Skin epidermis (tissue), 12 donors: ENCODE measurements at regions not wholly inside any gene's neighbourhood (a gene's known extent, or its start where the extent isn't known, plus 50 kb on each side); places are given as distances from the start of the nearest gene placed in this dataset.

ENCODE experiments used
- H3K27ac ChIP-seq, 21 experiments: fragments of 200-600 bp; sonication (generic) in 11 of 21; one replicate each; pipeline ENCODE4 v1.5.0; 2020; ENCODE audit warnings: mild to moderate bottlenecking in 3 of 21, inconsistent platforms in 2 of 21, moderate library complexity in 2 of 21
- H3K4me3 ChIP-seq, 7 experiments: fragments of 200-600 bp; sonication (generic) in 2 of 7; one replicate each; pipeline ENCODE4 v1.5.0; 2020; ENCODE audit warnings: inconsistent platforms in 2 of 7, mild to moderate bottlenecking in 2 of 7, moderate library complexity in 1 of 7

DNA sequence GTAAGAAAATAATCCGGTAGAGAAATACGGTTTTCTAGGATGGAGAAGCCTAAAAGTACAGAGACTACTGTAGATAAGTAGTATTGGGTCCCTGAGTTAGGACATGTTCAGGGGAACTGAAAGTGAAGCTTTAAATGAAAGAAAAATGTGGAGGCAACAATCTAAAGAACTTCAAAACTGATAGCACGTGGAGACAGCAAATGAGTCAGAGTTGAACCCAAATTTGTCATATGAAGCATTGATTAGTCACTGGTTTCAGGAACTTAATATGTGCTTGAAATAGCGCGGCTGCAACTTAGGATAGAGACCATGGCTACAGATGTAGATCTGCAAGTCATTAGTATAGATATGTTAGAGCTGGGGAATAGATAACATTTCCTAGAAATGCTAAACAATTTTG is 1138.6 kb upstream of the SORCS1 start:
- H3K27ac ChIP-seq, result no peak overlapping the region

DNA sequence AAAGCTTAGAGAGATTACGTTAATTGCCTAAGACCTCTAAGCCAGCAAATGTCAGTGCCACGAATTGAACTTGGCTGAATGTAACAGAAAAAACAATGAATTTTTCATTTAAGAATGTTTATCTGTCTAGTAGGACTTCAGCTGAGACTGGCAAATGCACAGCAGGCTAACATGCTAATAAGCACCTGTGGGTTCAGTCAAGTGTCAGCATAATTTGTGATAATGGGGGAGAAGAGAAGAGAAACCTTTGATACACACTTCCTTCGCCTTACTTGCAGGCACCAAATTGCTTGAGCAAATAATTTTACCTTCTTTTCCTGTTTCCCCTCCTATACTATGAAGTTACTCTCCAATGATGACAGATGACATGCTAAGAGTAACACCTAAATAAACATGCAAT is 1136.5 kb upstream of the SORCS1 start:
- Histone ChIP-seq H3K27ac (no peak overlapping the region), H3K4me3 (no peak overlapping the region)

More for the DNA sequence above, 1138.6 kb upstream of the SORCS1 start:
- H3K4me3 ChIP-seq, result no peak overlapping the region

DNA sequence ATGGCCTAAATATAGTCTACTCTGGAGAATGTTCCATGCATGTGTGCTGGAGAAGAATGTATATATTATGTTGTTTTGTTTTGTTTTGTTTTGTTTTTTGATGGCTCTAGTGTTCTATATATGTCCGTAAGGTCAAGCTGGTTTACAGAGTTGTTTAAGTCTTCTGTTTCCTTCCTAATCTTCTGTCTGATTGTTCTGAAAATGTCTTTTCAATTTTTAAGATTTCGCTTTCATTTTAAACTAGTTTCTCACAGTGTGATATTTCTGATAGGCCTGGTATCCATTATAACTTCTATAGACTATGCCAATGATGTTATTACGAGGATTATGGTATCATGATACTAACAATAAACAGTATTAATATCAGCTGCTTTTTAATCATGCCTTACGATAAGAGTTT is 1126.3 kb upstream of the SORCS1 start:
- H3K27ac ChIP-seq, result no peak overlapping the region
- no peak overlapping the region for H3K4me3 ChIP-seq

DNA sequence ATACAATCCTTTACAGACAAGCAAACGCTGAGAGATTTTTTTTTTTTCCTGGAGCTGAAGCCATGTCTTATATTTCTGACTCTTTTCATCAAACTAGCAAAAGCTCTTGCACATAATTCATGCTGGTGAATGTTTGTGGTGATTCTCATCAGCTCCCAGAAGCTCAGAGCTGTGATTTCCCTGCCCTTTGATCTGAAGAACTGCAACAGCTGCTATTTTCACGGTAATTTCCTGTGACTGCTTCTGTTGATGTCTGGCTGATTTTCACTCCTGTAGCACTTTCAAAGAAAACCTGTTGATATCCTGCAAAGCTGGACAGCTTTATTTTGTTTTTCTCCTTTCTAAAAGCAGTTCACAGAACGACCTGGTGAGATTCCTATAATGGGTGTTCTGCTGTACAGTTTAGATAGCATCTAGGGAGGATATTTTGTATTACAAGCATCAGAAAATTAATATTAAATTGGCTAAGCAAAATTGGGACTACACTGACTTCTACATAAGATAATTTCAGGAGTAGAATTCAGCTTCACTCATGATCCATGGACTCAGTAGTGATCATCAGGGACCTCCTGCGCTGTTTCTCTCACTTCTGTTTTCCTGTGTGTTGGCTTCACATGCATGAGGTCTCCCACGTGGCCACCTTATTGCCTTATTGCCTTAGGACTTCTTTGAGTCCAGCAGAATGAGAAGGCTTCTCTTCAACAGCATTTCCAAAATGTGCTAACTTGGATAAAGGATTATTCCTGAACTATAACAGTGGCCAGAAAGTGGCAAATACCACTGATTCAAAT is 1111.6 kb upstream of the SORCS1 start:
- H3K4me3 ChIP-seq, result no peak overlapping the region

DNA sequence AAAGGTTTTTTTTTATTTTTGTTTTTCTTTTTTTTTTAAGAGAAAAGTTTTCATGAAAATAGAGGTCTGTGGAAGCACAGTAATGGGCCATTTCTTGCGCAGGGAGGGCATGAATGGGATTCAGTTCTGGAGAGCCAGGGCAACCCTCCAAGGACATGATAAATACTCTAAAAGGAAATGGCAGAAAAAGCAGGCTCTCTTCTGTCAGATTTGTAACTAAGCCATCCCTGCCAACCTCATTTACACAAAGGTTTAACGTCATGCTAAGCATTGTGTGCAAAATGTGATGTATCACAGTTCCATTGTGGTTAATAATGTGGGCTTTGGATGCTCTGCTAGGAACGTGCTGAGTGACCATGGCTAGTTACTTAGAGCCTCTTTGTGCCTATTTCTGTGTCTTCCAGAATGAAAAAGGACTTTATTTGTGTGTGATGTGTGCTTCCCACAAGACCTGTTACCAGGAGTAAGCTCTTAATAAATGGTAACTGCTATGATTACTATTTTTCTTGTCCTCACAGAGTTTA is 1095.9 kb upstream of the SORCS1 start:
- H3K4me3 ChIP-seq, result no peak overlapping the region

More for the DNA sequence above, 1111.6 kb upstream of the SORCS1 start:
- H3K27ac ChIP-seq, result no peak overlapping the region

DNA sequence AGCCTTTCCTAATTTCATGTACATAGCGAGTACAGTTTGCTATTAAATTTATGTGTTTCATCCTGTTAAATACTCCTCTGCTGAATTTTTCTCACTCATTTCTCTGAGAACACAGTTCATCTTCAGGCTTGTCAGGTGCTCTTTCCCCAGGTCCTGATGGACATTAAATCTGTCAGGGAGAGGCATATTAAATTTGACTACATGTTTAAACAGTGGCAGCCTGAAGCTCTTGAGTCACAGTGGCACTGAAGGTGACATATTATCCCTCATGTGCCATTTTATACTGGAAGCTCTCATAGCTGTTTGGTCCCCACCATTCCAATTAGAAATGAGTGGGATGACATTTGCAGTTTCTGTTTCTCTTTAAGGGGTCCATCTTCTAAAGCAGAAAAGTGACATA is 1089.6 kb upstream of the SORCS1 start:
- H3K4me3 ChIP-seq, result no peak overlapping the region
- no peak overlapping the region for H3K27ac ChIP-seq

More for the DNA sequence above, 1095.9 kb upstream of the SORCS1 start:
- H3K27ac ChIP-seq, result no peak overlapping the region

DNA sequence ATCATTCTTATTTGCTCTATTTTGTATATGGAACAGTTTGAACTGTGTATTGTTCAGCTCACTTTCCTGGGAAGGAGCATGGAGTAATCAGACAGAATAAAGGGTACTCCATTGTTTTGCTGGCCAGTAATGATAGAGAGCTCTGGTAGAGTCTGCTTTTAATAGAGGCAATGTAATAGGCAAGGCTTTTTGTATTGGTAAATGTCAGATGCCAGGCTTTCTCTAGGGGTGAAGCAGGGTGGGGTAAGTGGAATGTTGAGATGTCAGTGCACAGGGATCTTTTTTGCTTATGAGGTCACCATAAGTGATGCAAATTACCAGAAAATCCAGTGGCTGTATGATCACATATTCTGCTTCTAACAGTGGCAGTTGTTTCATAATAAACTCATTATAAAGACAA is 1088.3 kb upstream of the SORCS1 start:
- no peak overlapping the region for H3K27ac ChIP-seq
- no peak overlapping the region for H3K4me3 ChIP-seq

DNA sequence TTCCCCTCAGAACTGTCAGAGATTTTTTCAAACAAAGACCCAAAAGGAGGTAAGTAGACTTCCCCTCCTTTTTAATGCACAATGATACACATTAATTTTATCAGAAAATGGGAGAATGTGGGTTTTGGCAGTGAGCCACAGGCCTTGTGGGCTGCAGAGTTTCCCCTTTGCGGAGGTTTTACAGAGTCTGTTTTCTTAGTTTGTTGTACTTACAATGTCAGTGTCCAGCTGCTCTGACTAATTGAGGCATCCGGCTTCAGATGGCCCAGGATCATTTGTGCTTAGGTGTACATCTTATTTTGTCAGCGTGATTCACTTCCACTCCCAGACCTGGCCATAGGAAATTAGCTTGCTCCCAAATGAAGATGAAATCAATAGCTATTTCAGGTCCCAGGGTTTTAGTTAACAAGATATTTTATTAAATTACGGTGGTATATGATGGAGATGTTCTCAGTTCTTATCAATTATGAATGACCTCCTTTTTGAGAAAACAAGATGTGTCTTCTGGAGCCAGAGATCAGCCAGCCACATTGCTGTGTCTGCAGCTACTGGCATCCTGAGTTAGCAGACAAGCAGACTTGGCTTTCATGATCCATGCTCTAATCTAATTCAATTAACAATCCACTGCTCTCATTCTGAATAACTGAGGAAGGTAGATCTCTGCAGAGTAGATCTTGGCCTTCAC is 1086.6 kb upstream of the SORCS1 start:
- Histone ChIP-seq H3K27ac (no peak overlapping the region), H3K4me3 (no peak overlapping the region)

DNA sequence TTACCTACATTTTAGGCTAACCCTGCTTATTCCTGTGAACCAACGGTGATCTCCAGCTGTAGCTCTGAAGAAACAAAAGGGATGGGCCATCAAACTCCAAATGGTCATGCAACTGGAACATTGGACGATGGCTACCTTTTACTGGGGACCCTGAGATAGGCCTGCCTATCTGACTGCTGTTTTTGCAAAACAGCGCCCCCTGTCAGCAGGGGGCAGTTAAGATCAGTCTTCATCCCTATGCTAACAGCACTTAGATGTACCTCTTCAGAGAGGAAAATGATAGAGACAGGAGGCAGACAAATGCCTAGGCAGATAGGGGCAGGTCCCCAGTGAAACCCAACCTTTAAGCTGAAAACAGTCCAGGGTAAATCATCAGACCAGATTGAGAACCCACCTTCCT is 1085.4 kb upstream of the SORCS1 start:
- Histone ChIP-seq H3K27ac (no peak overlapping the region), H3K4me3 (no peak overlapping the region)

DNA sequence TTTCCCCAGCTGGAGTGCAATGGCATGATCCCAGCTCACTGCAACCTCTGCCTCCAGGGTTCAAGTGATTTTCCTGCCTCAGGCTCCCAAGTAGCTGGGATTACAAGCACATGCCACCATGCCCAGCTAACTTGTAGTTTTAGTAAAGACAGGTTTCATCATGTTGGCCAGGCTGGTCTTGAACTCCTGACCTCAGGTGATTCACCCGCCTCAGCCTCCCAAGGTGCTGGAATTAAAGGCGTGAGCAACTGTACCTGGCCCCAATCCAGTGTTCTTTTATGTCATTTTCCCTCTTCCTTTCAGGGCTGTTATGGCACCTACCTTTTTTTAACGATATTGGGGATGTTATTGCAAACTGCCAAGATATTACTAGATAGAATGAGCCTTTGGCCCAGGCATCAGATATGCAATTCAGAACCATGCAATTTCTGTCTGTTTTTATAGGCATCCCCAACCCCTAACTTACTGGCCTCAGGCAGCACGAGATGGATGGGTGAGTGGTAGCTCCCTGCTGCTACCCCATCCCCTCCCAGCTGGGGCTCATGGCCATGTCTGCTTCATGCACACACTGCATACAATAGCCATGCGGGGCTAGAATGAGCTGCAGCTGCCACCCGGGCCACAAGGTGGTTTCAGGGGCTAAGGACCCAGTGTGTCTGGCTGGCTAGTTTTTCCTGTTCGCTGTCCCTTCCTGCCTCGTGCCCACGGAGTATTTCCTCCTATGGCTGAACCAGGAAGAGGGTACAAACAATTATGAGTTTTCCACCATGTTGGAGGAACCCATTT is 1080.1 kb upstream of the SORCS1 start:
- no peak overlapping the region for H3K27ac ChIP-seq
- H3K4me3 ChIP-seq, result no peak overlapping the region

DNA sequence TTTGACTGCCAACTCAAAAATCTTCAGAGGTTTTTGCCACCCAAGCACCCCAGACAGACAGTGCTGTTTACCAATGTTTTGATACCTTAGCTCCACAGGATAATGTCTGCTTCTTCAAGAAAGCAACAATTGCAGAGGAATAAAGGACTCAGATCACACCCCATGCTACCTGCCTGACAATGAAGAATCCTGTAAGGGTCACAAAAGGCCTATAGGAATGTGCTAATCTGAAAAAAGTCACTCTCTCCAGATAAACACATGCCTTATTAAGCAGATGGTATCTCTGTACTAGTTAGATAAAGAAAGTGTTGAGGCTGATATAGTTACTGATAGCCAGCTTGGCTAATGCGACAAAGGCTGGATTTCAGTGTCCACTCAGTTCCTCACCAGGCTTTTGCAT is 1076.7 kb upstream of the SORCS1 start:
- H3K27ac ChIP-seq, result no peak overlapping the region
- no peak overlapping the region for H3K4me3 ChIP-seq

DNA sequence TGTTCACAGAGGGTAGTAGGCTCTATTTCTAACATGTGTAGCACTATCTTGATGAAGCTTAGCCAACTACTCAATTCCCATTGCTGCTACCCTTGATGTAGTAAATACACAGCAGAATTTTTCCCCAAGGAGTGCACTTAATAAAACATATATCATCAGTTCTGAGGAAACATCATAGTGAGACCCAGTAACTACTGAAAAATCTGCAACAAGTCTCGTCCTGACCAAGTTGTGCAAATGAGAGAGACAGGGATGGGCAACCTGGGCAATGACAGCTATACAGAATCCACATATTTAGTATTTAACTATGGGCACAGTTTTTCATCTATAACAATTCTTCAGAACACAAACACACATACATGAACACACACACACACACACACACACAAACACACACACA is 1073.8 kb upstream of the SORCS1 start:
- Histone ChIP-seq H3K27ac (no peak overlapping the region), H3K4me3 (no peak overlapping the region)

DNA sequence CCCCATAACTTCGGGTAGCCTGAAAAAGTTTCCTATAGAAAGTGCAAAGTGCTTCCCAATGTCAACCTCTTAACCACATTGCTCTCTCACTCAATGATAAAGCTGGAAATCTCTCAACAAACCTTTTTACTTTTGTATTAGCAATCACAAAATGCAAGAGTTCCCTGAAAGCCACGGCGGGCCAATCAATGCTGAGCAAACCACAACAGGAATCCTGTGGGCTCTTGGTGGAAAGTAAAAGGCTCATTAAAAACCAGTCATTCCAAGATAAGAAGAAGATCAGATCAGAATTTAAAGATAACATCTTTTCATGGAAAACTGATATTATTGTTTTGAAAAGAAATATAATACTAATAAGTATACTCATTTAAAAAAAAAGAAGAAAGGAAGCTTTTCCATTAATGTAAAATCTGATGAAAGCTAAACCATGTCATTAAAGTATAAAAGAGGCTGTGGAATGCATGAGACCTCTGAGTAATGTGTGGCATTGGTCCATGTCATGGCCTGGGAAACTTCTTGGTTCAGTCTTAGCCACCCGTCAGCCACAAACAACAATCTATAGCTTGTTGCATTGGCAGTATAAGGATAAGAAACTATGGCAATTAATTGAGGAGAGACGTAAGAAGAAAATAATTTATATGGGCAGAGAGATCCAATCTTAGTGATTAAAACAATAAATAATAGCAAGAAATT is 1066.1 kb upstream of the SORCS1 start:
- Histone ChIP-seq H3K27ac (no peak overlapping the region), H3K4me3 (no peak overlapping the region)

DNA sequence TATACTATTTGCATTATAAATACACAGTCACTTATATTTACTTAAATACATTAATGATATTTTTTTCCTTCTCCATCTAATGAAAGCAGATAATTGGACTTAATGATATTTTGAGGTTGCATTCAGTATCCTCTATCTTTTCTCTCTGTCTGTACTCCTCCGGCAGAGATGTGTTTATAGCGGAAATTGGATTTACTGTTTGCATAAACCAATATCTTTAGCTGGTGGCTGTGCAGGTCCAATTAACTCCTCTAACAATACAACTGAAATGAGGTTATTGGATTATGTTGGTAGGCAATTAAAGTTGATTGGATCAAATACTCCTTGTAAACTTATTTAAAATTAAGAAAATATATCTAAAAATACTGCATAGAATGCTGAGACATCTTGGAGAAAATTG is 1044.2 kb upstream of the SORCS1 start:
- Histone ChIP-seq H3K27ac (no peak overlapping the region), H3K4me3 (no peak overlapping the region)

DNA sequence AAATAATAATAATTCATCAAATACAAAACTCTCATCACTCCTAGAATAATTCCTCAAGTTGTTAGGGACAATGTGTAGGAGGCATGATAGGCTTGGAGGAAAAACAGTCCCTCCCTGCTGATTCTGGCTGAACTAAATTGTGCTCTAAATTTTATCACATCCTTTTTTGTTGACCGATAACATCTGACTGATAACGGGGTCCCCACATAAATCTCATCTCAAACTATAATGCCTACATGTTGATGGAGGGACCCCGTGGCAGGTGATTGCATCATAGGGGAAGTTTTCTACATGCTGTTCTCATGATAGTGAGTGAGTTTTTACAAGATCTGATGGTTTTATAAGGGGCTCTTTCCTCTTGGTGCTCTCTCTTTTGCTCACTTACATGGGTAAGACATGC is 1043.5 kb upstream of the SORCS1 start:
- Histone ChIP-seq H3K27ac (no peak overlapping the region), H3K4me3 (no peak overlapping the region)

DNA sequence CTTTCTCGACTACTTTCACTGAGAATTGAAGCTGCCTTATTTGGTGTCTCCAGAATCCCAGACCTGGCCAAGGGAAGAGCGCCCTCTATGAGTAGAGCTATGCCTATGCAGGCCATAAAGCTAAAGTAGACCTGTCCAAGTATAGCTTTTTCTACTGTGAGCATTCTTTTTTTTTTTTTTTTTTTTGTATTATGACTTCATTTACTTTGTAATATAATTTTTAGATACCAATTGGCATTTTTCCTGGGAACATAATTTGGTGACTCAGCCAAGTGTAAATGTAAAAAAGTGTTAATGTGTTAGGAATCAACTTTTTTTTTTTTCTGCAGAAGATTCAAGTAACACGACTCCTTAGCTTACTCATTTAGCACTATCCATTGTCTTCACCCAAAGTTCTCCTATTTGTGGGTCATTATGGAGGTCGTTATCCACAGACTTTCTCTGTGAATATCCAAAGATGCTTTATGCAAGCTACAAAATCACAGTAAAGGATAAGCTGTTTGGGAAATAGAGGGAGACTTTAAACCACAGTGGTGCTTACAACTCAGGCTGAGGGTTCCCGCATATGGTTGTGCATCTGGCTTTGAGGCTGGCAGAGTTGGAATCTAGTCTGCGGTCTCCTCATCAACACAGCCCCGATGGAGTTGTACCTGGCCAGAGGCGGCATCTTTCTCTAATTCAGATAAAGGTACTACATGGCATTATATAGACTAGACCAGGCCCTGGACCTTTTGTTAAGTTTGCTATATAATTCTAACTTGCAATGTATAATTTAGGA is 1040.2 kb upstream of the SORCS1 start:
- H3K4me3 ChIP-seq, result no peak overlapping the region
- no peak overlapping the region for H3K27ac ChIP-seq

DNA sequence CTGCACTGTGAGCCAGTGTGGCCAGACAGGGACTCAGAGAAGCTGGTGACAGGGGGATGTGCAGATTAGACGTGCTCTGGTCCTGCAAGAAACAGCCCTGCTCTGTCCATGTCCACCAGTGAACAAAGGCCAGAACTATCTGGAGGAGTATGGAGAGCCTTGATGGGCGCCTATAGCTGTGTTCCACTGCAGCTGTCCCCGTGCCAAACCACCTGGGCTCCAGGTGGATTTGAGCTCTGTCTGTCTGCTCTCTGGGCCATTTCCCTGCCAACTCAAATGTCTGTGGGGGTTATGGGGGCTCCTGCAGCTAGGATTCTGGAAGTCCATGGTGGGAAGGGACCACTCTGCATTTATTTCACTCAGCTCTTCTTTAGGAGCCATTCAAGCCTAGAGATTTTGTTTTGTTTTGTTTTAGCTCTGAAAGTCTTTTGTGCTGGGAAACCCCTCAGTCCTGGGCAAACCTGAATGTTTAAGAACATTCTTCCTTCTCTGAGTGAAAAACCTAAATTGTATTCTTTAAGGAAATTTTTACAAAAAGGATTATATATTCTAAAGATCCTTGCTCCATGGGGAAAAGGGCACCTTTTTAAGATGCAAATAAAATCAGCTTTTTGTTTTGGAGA is 1039.5 kb upstream of the SORCS1 start:
- no peak overlapping the region for H3K27ac ChIP-seq
- no peak overlapping the region for H3K4me3 ChIP-seq

DNA sequence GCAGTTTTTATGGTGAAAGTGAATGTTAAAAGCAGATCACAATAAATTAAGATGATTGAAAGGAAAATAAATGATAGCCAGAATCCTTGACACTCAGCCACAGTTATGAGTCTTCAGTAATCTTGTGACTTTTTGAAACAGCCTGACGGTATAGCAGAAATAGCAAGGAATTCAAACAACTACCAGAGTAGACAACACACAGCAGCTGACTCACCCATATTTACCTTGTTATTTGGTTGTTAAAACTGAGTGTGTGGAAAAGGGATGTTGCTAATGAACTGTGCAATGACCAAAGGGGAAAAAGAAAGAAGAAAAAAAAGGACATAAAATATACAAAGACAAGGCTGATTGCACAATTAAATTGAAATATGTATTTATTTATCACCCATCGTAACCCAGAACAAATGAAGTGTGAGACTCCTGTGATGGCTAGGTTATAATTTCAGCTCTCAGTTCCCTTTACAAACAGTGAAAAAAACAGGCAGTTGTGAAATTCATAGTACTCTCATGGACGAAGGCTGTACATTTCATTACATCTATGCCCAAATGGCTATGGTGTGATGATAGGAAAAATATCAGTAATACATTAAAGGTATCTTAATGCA is 1023.0 kb upstream of the SORCS1 start:
- H3K4me3 ChIP-seq, result no peak overlapping the region
- no peak overlapping the region for H3K27ac ChIP-seq
